IMR-90 (cell line): ENCODE measurements at regions not wholly inside any gene's neighbourhood (a gene's known extent, or its start where the extent isn't known, plus 50 kb on each side); places are given as distances from the start of the nearest gene placed in this dataset.

ENCODE experiments used
- ATAC-seq: fragments of 200-7000 bp; cut with Tn5 transposase; 2 replicates; pipeline ENCODE4 v1.9.1; 2020; ENCODE audit warnings: low read depth, mild to moderate bottlenecking, moderate library complexity
- BruUV-seq: library from RNA; stranded (reverse); fragments of 400-500 nt; replicated peaks from 2 replicates; lab custom pipeline; 2021; lab: Mats Ljungman, UMichigan
- CTCF ChIA-PET: fragments of 300-600 bp; formaldehyde crosslinking; extraction: SDS; loops from one replicate; lab custom pipeline; 2021; ENCODE audit warnings: antibody characterized with exemption; lab: Yijun Ruan, JAX
- POLR2A ChIA-PET: fragments of 300-600 bp; sonication (Branson Sonifier 250); formaldehyde crosslinking; loops from one replicate; lab custom pipeline; 2022; ENCODE audit warnings: antibody characterized with exemption; ENCODE audit not compliant: unreplicated experiment; lab: Charles Lee
- DNase-seq: peaks from one replicate; pipeline ENCODE4 v3.0.0; 2013
- H2AFZ ChIP-seq: replicated peaks from 2 replicates; pipeline ENCODE3; 2013; ENCODE audit warnings: low read length, mild to moderate bottlenecking; ENCODE audit not compliant: poor library complexity
- H2AK5ac ChIP-seq: 2 replicates; pipeline ENCODE4 v1.6.1; 2013; ENCODE audit warnings: low read depth, low read length, inconsistent platforms
- H2AK9ac ChIP-seq: replicated peaks from 2 replicates; pipeline ENCODE3; 2013; ENCODE audit warnings: mild to moderate bottlenecking, low read depth, low read length, moderate library complexity; ENCODE audit not compliant: poor library complexity
- H2BK120ac ChIP-seq: 2 replicates; pipeline ENCODE4 v1.6.1; 2013; ENCODE audit warnings: low read depth, low read length, inconsistent platforms
- H2BK15ac ChIP-seq: 3 replicates; pipeline ENCODE4 v1.6.1; 2013; ENCODE audit warnings: low read depth, low read length, inconsistent platforms
- H2BK20ac ChIP-seq: 2 replicates; pipeline ENCODE4 v1.6.1; 2013; ENCODE audit warnings: low read depth, mild to moderate bottlenecking, inconsistent platforms, low read length, moderate library complexity
- H2BK5ac ChIP-seq: 2 replicates; pipeline ENCODE4 v1.6.1; 2013; ENCODE audit warnings: mild to moderate bottlenecking, low read depth, low read length, inconsistent platforms; ENCODE audit not compliant: poor library complexity, severe bottlenecking
- H3K14ac ChIP-seq: replicated peaks from 2 replicates; pipeline ENCODE4 v1.6.1; 2013; ENCODE audit warnings: low read depth, low read length, inconsistent platforms
- H3K18ac ChIP-seq: 2 replicates; pipeline ENCODE4 v1.6.1; 2013; ENCODE audit warnings: low read depth, low read length, control low read depth
- H3K23ac ChIP-seq: 2 replicates; pipeline ENCODE4 v1.6.1; 2013; ENCODE audit warnings: low read depth, low read length, inconsistent platforms
- H3K27ac ChIP-seq: 2 replicates; pipeline ENCODE4 v1.5.1; 2013; ENCODE audit warnings: mild to moderate bottlenecking, control low read depth, low read length; ENCODE audit not compliant: insufficient read depth
- H3K27me3 ChIP-seq: 2 replicates; pipeline ENCODE4 v1.6.1; 2013; ENCODE audit warnings: low read length; ENCODE audit not compliant: control insufficient read depth, insufficient read depth
- H3K36me3 ChIP-seq: 2 replicates; pipeline ENCODE4 v1.6.1; 2013; ENCODE audit warnings: low read length, mixed read lengths; ENCODE audit not compliant: control insufficient read depth, insufficient read depth
- H3K4ac ChIP-seq: 2 replicates; pipeline ENCODE4 v1.6.1; 2013; ENCODE audit warnings: low read depth, low read length, inconsistent platforms
- H3K4me1 ChIP-seq: 2 replicates; pipeline ENCODE4 v1.6.1; 2013; ENCODE audit warnings: low read length, mixed read lengths; ENCODE audit not compliant: control insufficient read depth, insufficient read depth
- H3K4me2 ChIP-seq: 2 replicates; pipeline ENCODE4 v1.6.1; 2013; ENCODE audit warnings: low read depth, mild to moderate bottlenecking, control low read depth, low read length, moderate library complexity
- H3K4me3 ChIP-seq: 2 replicates; pipeline ENCODE4 v1.5.1; 2013; ENCODE audit warnings: low read depth, mild to moderate bottlenecking, control low read depth, low read length, moderate library complexity; ENCODE audit not compliant: insufficient read depth
- H3K56ac ChIP-seq: 2 replicates; pipeline ENCODE4 v1.6.1; 2013; ENCODE audit warnings: low read length, inconsistent platforms; ENCODE audit not compliant: insufficient read depth; ENCODE audit errors: extremely low read depth
- H3K79me1 ChIP-seq, 2 experiments: 2 replicates each; pipeline ENCODE4 v1.6.1; 2013; ENCODE audit warnings: low read length in 2 of 2, inconsistent platforms in 1 of 2, low read depth in 1 of 2
- H3K9ac ChIP-seq: 2 replicates; pipeline ENCODE4 v1.6.1; 2013; ENCODE audit warnings: low read depth, low read length, control low read depth
- H3K9me1 ChIP-seq: 2 replicates; pipeline ENCODE4 v1.6.1; 2013; ENCODE audit warnings: low read length, inconsistent platforms; ENCODE audit not compliant: insufficient read depth
- H3K9me3 ChIP-seq: 2 replicates; pipeline ENCODE4 v1.6.1; 2013; ENCODE audit warnings: low read length; ENCODE audit not compliant: control insufficient read depth, insufficient read depth
- H4K20me1 ChIP-seq: 2 replicates; pipeline ENCODE4 v1.6.1; 2013; ENCODE audit warnings: low read length, inconsistent platforms; ENCODE audit not compliant: insufficient read depth
- H4K5ac ChIP-seq: 2 replicates; pipeline ENCODE4 v1.6.1; 2013; ENCODE audit warnings: mild to moderate bottlenecking, low read depth, low read length, control low read depth
- H4K8ac ChIP-seq, 2 experiments: 2 replicates each; pipeline ENCODE4 v1.6.1; 2013; ENCODE audit warnings: low read depth in 2 of 2, low read length in 2 of 2, control low read depth in 1 of 2, inconsistent platforms in 1 of 2
- H4K91ac ChIP-seq: 2 replicates; pipeline ENCODE4 v1.6.1; 2013; ENCODE audit warnings: low read depth, low read length, inconsistent platforms; ENCODE audit not compliant: insufficient read depth
- BHLHE40 ChIP-seq: fragments of 150-350 bp; IDR thresholded peaks from 2 replicates; pipeline ENCODE4 v1.6.1; 2016; ENCODE audit warnings: mild to moderate bottlenecking, low read depth, low read length
- CEBPB ChIP-seq: IDR thresholded peaks from 2 replicates; pipeline ENCODE4 v1.6.1; 2012; ENCODE audit warnings: low read depth, low read length, improper control_type of control experiment
- MXI1 ChIP-seq: IDR thresholded peaks from 2 replicates; pipeline ENCODE4 v1.6.1; 2012; ENCODE audit warnings: low read depth, mild to moderate bottlenecking, low read length, moderate library complexity, borderline replicate concordance
- SMC3 ChIP-seq: fragments of 150-350 bp; IDR thresholded peaks from 2 replicates; pipeline ENCODE4 v1.6.1; 2016; ENCODE audit warnings: low read depth, mild to moderate bottlenecking, antibody characterized with exemption, low read length, moderate library complexity
- WGBS, 2 experiments: methylation state at CpG; one replicate each; pipeline versions ENCODE4 v1.1.5 to v1.1.7; 2013; ENCODE audit warnings: missing lambda C conversion rate in 2 of 2; ENCODE audit not compliant: insufficient read length in 1 of 2; ENCODE audit errors: extremely low coverage in 2 of 2; 5-methylcytosine and 5-hydroxymethylcytosine counted together
- dilution Hi-C: fragments of 300-500 bp; cut with HindIII; formaldehyde crosslinking; loops from one replicate; pipeline ENCODE4 v1.14.3; 2018; ENCODE audit warnings: low sequenced_read_pairs; ENCODE audit not compliant: unreplicated experiment
- in situ Hi-C: fragments of 300-500 bp; cut with MboI; formaldehyde crosslinking; loops from 3 replicates; pipeline ENCODE4 v1.14.3; 2019; ENCODE audit warnings: low sequenced_read_pairs, inconsistent platforms, mixed read lengths
- intact Hi-C: fragments of 100-400 bp; cut with micrococcal nuclease; formaldehyde crosslinking; loops from 2 replicates; pipeline ENCODE4 v1.10.0; 2022

DNA sequence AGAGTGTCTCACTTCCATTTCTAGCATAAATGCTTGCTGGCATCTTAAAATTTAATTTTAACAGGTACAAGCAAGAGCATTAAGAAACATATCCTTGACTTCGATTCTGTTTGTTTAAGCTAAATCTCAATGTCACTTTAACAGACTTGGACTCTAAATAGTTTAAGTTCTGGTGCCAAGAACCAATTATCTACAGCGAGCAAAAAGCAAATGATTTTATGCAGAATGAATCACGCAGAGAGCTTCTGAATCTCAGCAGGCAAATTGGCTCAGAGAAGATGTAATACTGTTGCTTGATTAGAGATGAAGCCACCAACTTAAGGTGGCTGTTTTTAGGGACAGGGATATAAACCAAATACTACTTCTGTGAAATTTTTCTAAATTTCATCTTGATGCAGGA is 117.0 kb upstream of the PLD5 start:
- no peaks in the 10 kb centered on the region for H3K4me1 ChIP-seq
- H2AK9ac ChIP-seq, result no peak overlapping the region
- H3K23ac ChIP-seq, result no peak overlapping the region
- H4K5ac ChIP-seq, result no peak overlapping the region
- no peak overlapping the region for H3K4me2 ChIP-seq
- no peak overlapping the region for H4K8ac ChIP-seq
- no peak overlapping the region for H3K9ac ChIP-seq
- DNase-seq, result no peak
- H2AFZ ChIP-seq, result no peak overlapping the region
- intact Hi-C loops (no loop called here), in situ Hi-C loops (no loop called here), dilution Hi-C loops (no loop called here)
- POLR2A ChIA-PET, result no interaction called here
- no peak overlapping the region for H2BK15ac ChIP-seq
- no peak overlapping the region for H3K14ac ChIP-seq
- no peak overlapping the region for H3K27ac ChIP-seq
- TF ChIP-seq MXI1, result no peak
- no peak for TF ChIP-seq SMC3
- no peak for TF ChIP-seq CEBPB
- no peak for TF ChIP-seq BHLHE40
- no peak overlapping the region for H2BK120ac ChIP-seq
- no peak overlapping the region for H4K91ac ChIP-seq
- H2AK5ac ChIP-seq, result no peak overlapping the region
- H3K9me3 ChIP-seq, result peaks cover 11% of the 10 kb centered on the region; the same call in 1 of the 2 replicates
- H3K27me3 ChIP-seq, result no peaks in the 10 kb centered on the region
- H4K20me1 ChIP-seq, result no peaks in the 10 kb centered on the region
- no peaks in the 10 kb centered on the region for H3K9me1 ChIP-seq
- no peak overlapping the region for H2BK5ac ChIP-seq
- no peak for ATAC-seq
- no TSS peak for BruUV-seq
- CTCF ChIA-PET, result no interaction called here
- no peak overlapping the region for H3K18ac ChIP-seq
- no peaks in the 10 kb centered on the region for H3K79me1 ChIP-seq
- no peaks in the 10 kb centered on the region for H3K36me3 ChIP-seq
- no peak overlapping the region for H3K4me3 ChIP-seq
- no peak overlapping the region for H3K56ac ChIP-seq
- H3K4ac ChIP-seq, result no peak overlapping the region
- no CpG with 5 or more reads among the region's 3 CpGs for WGBS, 2 experiments
- no peak overlapping the region for H2BK20ac ChIP-seq
